Spleen (tissue), 11 donors: ENCODE measurements at regions not wholly inside any gene's neighbourhood (a gene's known extent, or its start where the extent isn't known, plus 50 kb on each side); places are given as distances from the start of the nearest gene placed in this dataset.
"Not testable (repeated sequence)": the region's sequence is repeated elsewhere in the genome, so short reads cannot be mapped to it uniquely, and the experiment has no call there.

ENCODE experiments used
- DNase-seq: peaks from one replicate; pipeline ENCODE4 v3.0.0-alpha.2; 2020
- H3K27ac ChIP-seq, 8 donors: fragments of 200-600 bp; sonication (generic) in 7 of 8; 1 replicate in 4 of 8; 2 replicates in 4 of 8; pipeline versions ENCODE4 v1.5.0 to v1.8.0; 2016 to 2021; ENCODE audit warnings: inconsistent platforms in 4 of 8, mild to moderate bottlenecking in 4 of 8, moderate library complexity in 1 of 8
- H3K27me3 ChIP-seq, 7 donors: fragments of 200-600 bp; sonication (generic) in 6 of 7; replicated peaks in 1 of 7; 1 replicate in 4 of 7; 2 replicates in 3 of 7; pipeline versions ENCODE4 v1.5.0 to v1.8.0; 2016 to 2021; ENCODE audit warnings: inconsistent platforms in 3 of 7, mild to moderate bottlenecking in 1 of 7
- H3K36me3 ChIP-seq, 6 donors: fragments of 200-600 bp; sonication (generic) in 5 of 6; 1 replicate in 4 of 6; 2 replicates in 2 of 6; pipeline versions ENCODE4 v1.5.0 to v1.8.0; 2016 to 2021; ENCODE audit warnings: inconsistent platforms in 2 of 6
- H3K4me1 ChIP-seq, 6 donors: fragments of 200-600 bp; sonication (generic) in 5 of 6; 1 replicate in 3 of 6; 2 replicates in 3 of 6; pipeline versions ENCODE4 v1.5.0 to v1.8.0; 2016 to 2021; ENCODE audit warnings: inconsistent platforms in 3 of 6
- H3K4me3 ChIP-seq, 8 donors: fragments of 200-600 bp; sonication (generic) in 7 of 8; 1 replicate in 4 of 8; 2 replicates in 4 of 8; pipeline versions ENCODE4 v1.5.0 to v1.8.0; 2016 to 2021; ENCODE audit warnings: inconsistent platforms in 4 of 8, mild to moderate bottlenecking in 4 of 8, moderate library complexity in 2 of 8
- H3K9me3 ChIP-seq, 8 donors: fragments of 200-600 bp; sonication (generic) in 7 of 8; 1 replicate in 4 of 8; 2 replicates in 4 of 8; pipeline versions ENCODE4 v1.5.0 to v1.8.0; 2016 to 2021; ENCODE audit warnings: inconsistent platforms in 4 of 8
- WGBS, 5 donors: extraction: QIAGEN DNeasy Blood & Tissue Kit in 3 of 5; methylation state at CpG; one replicate each; pipeline versions ENCODE4 v1.1.5 to v1.1.7; 2013 to 2018; 5-methylcytosine and 5-hydroxymethylcytosine counted together
- intact Hi-C: fragments of 100-400 bp; cut with DNase I; formaldehyde crosslinking; loops from one replicate; pipeline ENCODE4 v1.15.0; 2023; ENCODE audit warnings: low total_unique reads
- donor health status: healthy with polysubstance abuse.
- donor health status: DM: no; HTN: no; CAD: no; lungs with moderate emphysema.
- donor health status: DM: no; HTN: no; CAD: no.
- donor health status: Bipolar disorder and iron deficiency.
- donor health status: healthy.
- donor health status: DM: no; HTN: no; CAD: no.
- donor health status: DM: yes; HTN: yes; CAD: no.

DNA sequence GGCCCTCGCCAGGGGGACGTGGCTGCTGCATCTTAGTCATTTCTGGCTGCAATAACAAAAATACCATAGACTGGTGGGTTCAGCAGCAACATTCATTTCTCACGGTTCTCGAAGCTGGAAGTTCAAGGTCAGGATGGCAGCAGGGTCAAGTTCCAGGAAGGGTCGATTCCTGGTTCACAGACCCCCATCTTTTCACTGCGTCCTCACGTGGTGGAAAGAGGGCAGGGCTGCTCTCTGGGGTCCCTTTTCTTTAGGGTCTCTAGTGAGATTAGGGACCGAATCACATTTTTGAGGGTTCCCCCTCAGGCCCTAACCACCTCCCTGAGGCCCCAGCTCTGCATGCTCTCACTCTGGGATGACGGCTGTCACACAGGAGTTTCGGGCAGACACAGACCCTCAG, 187.5 kb downstream of the TMEM121 start:
- H3K9me3 ChIP-seq, H3K27ac ChIP-seq, H3K27me3 ChIP-seq, H3K4me3 ChIP-seq, H3K36me3 ChIP-seq, DNase-seq, H3K4me1 ChIP-seq, intact Hi-C loops: not testable (repeated sequence)
- WGBS, 5 donors, result 68 to 85% (median 81%) methylated on average over 7 to 9 of the region's 10 CpGs

GRCh38 chr14:105718787-105719186, 192.4 kb downstream of the TMEM121 start:
- H3K27ac ChIP-seq, intact Hi-C loops, H3K4me3 ChIP-seq, H3K4me1 ChIP-seq, H3K27me3 ChIP-seq, DNase-seq, H3K9me3 ChIP-seq, H3K36me3 ChIP-seq: not testable (repeated sequence)
- WGBS, 5 donors, result 87 to 91% (median 88%) methylated on average over 4 to 5 of the region's 7 CpGs

- WGBS, 5 donors, result 91 to 100% (median 94%) methylated on average over 1 to 7 of the region's 12 CpGs; no CpG with 5 or more reads in 1 of the 5 donors
- H3K4me1 ChIP-seq, H3K36me3 ChIP-seq, intact Hi-C loops, H3K27me3 ChIP-seq, H3K9me3 ChIP-seq, H3K4me3 ChIP-seq, DNase-seq, H3K27ac ChIP-seq: not testable (repeated sequence)
Measured at GRCh38 chr14:105720106-105720505, 193.7 kb downstream of the TMEM121 start.

GRCh38 chr14:105720852-105721601, 194.6 kb downstream of the TMEM121 start:
- H3K27ac ChIP-seq, H3K36me3 ChIP-seq, H3K9me3 ChIP-seq, H3K27me3 ChIP-seq, intact Hi-C loops, H3K4me3 ChIP-seq, H3K4me1 ChIP-seq, DNase-seq: not testable (repeated sequence)
- 80 to 94% (median 83%) methylated on average over 5 to 12 of the region's 23 CpGs; no CpG with 5 or more reads in 1 of the 5 donors for WGBS, 5 donors

DNA sequence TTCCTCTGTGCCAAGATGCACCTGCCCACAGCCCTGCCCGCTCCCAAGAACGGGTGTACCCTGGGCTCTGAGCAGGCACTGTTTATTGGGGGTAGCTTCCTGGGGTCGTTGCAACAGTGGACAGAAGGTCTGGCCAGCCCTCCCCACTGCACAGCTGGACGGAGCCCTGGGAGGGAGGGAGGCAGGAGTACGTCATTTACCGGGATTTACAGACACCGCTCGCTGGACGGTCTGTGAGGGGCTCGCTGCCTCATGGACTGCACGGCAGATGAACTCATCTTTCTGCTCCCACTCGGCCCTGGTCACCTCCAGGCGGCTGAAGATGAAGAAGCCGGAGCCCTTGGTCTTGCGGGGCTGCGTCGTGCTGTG, 195.2 kb downstream of the TMEM121 start:
- H3K4me1 ChIP-seq, H3K27me3 ChIP-seq, intact Hi-C loops, H3K4me3 ChIP-seq, H3K27ac ChIP-seq, H3K9me3 ChIP-seq, DNase-seq, H3K36me3 ChIP-seq: not testable (repeated sequence)
- 87 to 94% (median 90%) methylated on average over 2 to 17 of the region's 17 CpGs; no CpG with 5 or more reads in 1 of the 5 donors for WGBS, 5 donors

- H3K36me3 ChIP-seq, H3K4me1 ChIP-seq, H3K27ac ChIP-seq, H3K27me3 ChIP-seq, intact Hi-C loops, H3K4me3 ChIP-seq, H3K9me3 ChIP-seq: not testable (repeated sequence)
- DNase-seq, result peak; percentile 72
- WGBS, 5 donors, result 91 to 97% (median 94%) methylated on average over 12 to 40 of the region's 40 CpGs
Measured at GRCh38 chr14:105721996-105722709, 195.8 kb downstream of the TMEM121 start.

- DNase-seq, result peak; percentile 30
- H3K4me1 ChIP-seq, H3K27me3 ChIP-seq, H3K36me3 ChIP-seq, intact Hi-C loops, H3K27ac ChIP-seq, H3K4me3 ChIP-seq: not testable (repeated sequence)
- 81 to 98% (median 89%) methylated on average over 2 to 7 of the region's 8 CpGs; no CpG with 5 or more reads in 1 of the 5 donors for WGBS, 5 donors
- H3K9me3 ChIP-seq, result peaks cover 0 to 13% (median 6%) of the 10 kb centered on the region in 8 donors
Measured at GRCh38 chr14:105723271-105723670, 196.9 kb downstream of the TMEM121 start.

DNA sequence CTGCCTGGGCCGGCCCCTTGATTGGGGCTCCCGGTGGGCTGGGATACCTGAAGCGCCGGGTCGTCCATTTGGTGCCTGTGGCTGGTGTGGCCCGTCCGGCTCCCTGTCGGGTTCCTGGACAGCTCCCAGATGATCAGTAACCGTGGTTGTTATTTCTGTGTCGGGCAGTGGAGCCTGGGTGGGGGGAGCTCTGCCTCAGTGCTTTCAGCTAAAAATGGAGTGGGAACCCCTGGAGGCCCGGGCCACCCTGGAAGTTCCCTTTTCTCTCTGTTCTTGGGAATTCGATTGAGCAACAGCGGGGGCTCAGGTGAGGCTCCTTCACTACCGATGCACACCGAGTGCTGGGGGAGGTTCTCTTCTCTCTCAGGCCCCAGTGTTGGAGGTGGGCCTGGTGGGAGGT, 197.4 kb downstream of the TMEM121 start:
- DNase-seq, result peak; percentile 65
- 82 to 92% (median 89%) methylated on average over 6 to 15 of the region's 15 CpGs for WGBS, 5 donors
- not testable (repeated sequence) for H3K36me3 ChIP-seq

DNA sequence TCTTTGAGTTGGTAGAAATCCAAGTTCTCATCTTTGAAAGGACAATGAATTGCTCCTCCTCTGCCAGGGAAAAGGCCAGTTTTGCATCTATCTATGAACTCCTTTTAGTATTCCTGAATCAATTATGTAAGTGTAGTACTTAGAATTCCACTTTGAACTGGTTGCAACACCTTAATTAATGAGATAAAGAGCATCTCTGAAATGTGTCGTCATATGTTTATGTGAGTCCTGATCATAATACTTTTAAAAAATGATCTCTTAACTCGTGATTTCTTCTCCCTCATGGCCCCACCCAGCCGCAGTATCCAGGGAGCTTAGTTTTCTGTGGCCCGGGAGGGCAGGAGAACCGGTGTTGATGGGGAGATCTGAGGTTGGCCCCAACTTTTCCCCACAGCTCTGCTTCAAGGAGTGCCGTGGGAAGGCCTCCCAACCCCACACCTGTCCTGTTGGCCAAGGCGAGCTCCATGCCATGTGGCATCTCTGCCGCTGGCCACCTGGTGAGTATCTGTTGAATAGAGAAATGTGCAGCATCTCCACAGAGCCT, 203.5 kb downstream of the TMEM121 start:
- peaks cover 0 to 20% (median 11%) of the 10 kb centered on the region in 8 donors for H3K9me3 ChIP-seq
- WGBS, 5 donors, result 71 to 88% (median 74%) methylated on average over 8 of the region's 8 CpGs
- H3K27me3 ChIP-seq, intact Hi-C loops, H3K36me3 ChIP-seq, H3K4me1 ChIP-seq, DNase-seq, H3K4me3 ChIP-seq, H3K27ac ChIP-seq: not testable (repeated sequence)

More for the DNA sequence above, 197.4 kb downstream of the TMEM121 start:
- H3K4me3 ChIP-seq, H3K4me1 ChIP-seq, intact Hi-C loops, H3K27me3 ChIP-seq, H3K27ac ChIP-seq: not testable (repeated sequence)
- H3K9me3 ChIP-seq, result peaks cover 0 to 19% (median 10%) of the 10 kb centered on the region in 8 donors

GRCh38 chr14:105730731-105731130, 204.3 kb downstream of the TMEM121 start:
- H3K36me3 ChIP-seq, H3K27me3 ChIP-seq, H3K4me1 ChIP-seq, H3K27ac ChIP-seq, DNase-seq, intact Hi-C loops, H3K4me3 ChIP-seq: not testable (repeated sequence)
- H3K9me3 ChIP-seq, result peaks cover 0 to 14% (median 10%) of the 10 kb centered on the region in 8 donors
- 27 to 49% (median 36%) methylated on average over 7 of the region's 7 CpGs for WGBS, 5 donors
